HG02981 (cell line): ENCODE measurements at regions not wholly inside any gene's neighbourhood (a gene's known extent, or its start where the extent isn't known, plus 50 kb on each side); places are given as distances from the start of the nearest gene placed in this dataset.
"Not testable (repeated sequence)": the region's sequence is repeated elsewhere in the genome, so short reads cannot be mapped to it uniquely, and the experiment has no call there.

Source experiments
- ATAC-seq: cut with Tn5 transposase; IDR thresholded peaks from one replicate; pipeline ENCODE4 v1.9.1; 2021; ENCODE audit warnings: mild to moderate bottlenecking, moderate library complexity; ENCODE audit not compliant: unreplicated experiment

DNA sequence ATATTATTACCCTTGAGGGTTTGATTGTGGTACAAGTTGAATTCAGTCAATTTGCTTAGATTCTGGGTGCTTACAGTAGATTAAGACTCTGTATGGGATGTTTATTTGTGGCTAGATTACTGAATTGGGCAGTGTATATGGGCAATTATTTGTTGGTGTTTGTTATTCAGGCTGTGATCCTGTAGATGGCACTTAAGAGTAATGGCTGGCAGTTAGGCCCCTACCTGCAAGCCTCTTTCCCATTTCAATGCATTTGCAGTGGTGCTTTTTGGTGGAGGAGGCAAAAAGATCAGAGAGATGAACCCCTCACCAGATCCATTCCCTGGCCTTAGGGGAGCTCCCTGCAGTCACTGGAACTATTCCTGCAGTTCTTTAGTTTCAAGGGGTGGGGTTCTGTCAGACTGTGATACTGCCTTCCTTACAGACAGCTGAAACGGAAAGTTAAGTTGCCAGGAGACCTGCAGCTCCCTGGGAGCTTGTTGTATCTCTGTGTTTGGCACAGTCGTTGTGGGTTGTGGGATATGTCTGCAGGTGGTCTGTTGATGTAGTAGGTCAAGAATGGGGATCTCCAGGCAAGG lies 199.5 kb downstream of the AASDHPPT start:
- ATAC-seq, result no peak

DNA sequence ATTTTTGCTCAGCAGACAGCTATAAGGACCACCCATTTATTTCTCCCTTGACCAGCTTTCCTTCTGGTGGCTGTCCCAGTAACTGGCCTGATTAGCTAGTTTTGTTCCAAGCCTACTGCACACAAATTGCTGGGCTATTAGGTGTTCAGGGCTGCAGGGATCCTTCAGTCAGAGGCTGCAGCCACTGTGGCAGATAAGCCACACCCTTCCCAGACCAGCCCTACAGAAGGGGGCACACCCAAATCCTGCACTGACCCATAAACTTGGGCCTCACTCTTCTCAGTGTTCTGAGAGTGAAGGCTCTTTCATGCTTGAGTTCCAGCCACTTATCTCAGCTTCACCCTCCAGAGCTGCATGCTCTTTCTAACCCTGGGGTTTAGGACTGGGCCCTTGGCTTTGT lies 200.0 kb downstream of the AASDHPPT start:
- no peak for ATAC-seq

DNA sequence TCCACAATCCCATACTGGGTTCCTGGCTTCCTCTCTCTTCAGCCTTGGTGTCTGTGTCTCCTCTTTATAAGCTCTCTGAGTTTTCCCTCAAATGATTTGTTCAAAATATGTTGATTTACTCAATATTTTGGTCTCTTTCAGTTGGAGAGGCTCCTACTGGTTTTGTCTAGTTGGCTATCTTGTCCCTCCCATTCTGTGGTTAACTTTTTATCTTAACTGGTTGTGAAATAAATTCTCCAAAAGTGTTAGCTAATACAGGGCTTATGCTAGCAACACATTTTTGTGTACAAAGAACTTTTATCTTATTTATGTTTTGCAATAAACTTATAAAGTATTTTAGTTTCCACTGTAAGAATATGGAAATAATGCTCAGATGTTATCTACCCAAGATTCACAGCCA lies 200.9 kb downstream of the AASDHPPT start:
- ATAC-seq, result no peak

DNA sequence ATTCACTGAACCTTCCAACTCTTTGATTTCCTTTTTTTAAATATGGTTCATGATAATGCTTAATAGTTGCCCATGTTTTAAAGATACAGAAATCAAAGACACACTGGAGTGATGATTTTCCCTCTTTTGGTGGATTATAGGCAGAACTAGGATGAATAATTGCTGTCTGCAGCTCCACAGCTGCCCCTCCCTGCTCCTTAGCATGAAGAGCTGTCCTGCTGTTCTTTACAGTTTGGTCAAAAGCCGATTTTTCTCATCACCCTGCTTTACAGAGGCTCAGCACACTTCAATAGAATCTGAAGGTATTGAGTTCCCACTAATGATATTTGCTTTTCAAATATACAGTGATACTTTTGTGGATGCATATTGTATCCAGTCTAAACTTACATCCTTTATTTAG lies 202.6 kb downstream of the AASDHPPT start:
- no peak for ATAC-seq

DNA sequence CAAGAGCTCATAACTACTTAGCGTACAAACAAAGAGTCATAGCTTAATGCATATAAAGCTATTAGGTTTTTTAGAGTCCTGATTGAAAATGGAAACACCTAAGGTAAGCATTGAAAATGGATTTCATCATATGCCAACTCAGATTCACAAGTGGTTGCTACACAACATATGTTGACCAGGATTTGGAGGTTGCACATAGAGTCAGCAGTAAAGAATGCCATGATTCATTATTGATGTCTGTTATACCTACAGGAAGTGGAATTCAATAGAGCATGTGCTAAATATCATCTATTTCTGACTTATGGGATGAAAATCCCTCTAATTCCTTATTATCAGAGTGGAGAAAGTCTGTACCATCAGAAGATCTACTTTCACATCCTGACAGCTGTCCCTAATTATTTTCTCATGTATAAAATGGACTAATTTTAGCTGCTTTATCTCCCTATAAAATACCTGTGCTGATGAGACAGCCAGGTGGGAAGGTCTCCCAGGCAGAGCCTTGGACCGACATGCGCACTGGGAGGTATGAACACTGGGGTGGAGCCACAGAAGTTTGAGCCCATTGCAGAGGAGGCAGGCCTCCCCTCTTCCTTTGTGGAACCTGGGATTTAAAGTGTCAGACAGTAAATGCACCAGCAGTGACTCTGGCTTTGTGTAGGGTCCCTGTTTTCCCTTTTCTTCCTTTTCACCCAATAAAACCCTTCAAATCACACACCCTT lies 204.2 kb downstream of the AASDHPPT start:
- ATAC-seq, result no peak

DNA sequence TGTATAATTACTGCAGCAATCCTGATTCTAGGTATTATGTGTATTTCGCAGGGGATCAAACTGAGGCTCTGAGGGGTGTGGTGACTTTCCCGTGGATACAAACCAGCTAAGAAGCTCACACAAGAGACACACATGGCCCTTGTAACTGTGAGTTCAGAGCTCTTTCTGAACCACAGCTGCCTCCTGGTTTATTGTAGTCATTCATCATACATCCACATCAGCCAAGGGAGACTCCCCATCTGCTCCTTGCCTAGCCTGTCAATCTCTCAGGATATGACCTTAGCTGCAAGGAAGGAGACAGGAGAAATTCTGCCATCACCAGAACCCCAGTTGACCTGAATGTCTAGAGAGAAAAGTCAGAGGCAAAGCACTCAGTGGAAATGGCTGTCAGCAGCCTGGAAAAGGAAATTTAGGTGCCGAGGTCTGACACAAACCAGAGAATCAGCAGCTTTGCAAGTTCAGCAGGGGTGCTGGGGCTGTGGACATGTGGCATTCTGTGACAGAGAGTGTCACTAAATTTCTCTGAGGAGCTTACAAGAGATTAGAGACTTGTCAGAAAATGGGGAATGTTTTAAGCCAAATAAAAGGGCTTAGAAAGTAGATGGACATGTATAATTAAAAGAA lies 209.5 kb downstream of the AASDHPPT start:
- no peak for ATAC-seq

DNA sequence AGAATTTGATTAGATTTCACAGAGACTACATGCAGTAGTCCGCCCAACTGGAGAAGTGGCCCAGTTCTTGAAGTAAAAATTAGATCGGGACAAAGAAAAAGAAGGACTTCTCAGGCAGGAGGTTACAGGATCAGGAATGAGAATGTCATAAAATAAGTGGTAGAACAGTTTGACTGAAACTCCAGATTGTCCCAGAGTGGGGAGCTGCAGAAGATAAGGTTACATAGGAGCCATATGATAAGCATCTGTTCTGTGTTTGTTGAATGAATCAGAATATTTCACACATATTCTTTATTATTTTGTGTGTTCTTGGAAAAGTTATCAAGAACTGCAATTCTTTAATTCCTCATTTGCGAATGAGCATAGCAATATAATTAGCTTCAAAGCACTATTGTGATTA lies 210.6 kb downstream of the AASDHPPT start:
- ATAC-seq, result no peak

DNA sequence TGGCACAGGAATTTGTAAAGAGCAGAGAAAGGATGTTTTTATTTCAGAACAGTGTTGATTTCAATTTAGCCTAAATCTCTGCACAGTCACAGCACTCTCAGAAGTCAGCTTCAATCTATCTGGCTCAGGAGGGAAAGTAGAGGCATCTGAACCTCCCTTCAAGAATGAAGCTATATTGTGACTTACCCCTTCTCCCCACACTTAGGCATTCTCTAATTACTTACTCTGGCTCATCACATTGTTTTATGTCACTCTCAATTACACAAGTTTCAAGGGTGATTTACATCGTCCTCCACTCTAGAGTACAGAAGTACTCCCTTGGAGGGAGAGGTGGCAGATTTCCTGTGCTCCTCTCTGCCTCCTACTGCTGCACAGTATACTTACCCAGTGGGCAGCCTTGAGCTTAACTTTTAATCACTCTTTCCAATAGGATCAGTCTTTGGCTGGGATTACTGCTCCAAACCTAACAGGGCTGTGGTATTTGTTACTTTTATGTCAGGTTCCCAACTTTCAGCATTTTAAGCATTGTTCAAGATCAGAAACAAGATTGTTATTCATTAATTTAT lies 211.4 kb downstream of the AASDHPPT start:
- ATAC-seq, result no peak

DNA sequence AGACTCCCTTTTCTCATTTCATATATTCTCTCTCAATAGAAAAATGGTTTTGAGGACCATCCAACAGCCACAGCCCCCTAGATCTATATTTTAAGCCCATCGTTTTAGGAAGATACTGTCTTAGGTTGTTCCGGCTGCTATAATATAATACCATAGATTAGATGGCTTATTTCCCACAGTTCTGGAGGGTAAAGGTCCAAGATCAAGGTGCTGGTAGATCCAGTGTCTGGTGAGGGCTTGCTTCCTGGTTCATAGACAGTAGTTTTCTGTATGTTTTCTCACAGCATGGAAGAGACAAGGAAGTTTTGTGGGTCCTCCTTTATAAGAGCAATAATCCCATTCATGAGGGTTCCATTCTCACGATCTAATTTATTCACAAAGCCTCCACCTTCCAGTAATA lies 215.1 kb downstream of the AASDHPPT start:
- ATAC-seq, result no peak

DNA sequence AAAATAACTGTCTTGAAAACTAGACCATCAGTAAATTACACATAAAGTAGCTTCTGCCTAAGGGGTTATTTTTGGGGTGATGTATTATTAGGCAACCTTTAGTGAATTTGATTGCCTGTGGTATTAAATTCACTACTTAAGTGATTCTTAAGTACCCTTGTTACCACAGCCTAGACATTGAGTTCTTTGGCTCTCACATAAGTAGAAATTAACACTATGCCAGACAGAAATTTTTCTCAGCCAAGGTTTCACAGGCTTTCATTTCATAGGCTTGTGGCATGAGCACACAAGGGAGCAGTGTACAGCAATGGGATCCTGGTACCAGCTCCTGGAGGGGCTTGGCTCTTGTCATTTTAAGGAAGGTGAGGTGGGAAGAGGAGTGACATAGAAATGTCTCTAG lies 218.5 kb downstream of the AASDHPPT start:
- no peak for ATAC-seq

DNA sequence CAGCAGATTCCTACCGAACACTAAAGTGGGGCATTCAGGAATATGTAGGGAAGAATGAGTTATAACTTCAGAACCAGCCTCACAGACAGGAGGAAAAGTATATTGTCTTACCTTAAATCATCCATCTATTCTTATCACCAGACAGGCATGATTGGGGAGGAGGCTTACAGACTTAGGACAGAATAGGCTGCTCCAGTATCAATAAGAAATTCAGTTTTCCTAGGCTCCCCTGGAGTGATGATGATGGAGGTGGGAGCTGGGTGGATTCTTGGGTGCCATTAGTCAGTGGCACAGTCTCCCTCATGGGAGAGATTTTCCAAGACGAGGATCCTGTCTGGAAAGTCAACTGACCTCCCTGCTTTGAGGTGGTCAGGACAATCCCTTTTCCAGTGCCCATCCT lies 225.0 kb downstream of the AASDHPPT start:
- no peak for ATAC-seq

DNA sequence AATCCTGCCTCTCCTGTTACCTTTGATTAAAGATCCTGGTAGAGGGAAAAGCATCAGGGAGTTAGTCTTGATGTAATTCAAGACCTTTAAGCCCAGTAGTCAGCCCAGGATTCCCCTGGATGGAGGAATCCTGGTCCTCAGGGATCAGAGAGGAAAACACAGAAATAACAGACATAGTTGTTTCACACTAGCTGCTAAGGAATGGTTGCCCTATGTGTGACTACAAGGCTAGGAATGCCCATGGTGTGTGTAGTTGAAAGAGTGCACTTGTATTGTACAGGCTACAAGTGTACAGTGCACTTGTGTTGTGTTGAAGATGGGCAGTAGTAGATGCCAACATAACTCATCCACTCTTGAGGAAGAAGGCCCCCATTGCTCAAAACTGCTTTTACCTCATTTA lies 226.8 kb downstream of the AASDHPPT start:
- no peak for ATAC-seq

DNA sequence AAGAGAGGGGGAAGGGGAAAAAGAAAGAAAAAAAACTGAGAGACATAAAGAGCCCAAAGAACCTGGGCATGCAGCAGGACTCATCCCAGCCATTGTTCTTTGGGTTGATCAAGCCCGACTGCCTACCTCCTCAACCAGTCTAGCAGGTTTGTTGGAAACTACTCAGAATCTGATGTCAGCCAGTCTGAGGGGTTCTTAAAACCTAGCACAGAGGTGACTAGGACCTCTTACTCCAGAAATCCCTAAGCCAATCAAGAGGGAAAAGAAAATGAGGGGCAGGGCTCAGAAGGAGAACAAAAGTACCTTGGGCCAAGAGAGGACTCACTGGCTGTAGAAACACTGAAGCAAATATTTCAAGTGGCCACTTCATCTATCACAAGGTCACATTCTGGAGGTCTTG lies 228.0 kb downstream of the AASDHPPT start:
- no peak for ATAC-seq

DNA sequence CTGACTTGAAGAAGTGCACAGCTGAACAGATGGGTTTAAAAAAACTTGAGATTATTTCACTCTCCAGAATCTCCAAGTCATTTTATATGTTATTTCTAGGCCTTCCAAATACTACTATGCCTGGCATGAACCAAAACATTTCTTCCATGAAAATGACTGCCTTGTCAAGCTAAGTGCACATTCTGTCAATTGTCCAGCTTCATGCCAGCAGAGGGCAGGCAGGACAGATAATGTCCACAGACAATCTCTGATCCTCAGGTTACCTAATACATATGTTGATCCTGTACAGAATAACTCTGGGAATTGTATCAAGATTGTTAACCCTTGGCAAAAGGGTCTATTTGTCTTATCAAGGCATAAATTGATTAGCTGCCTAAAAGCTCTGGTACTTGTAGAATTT lies 229.5 kb downstream of the AASDHPPT start:
- no peak for ATAC-seq

DNA sequence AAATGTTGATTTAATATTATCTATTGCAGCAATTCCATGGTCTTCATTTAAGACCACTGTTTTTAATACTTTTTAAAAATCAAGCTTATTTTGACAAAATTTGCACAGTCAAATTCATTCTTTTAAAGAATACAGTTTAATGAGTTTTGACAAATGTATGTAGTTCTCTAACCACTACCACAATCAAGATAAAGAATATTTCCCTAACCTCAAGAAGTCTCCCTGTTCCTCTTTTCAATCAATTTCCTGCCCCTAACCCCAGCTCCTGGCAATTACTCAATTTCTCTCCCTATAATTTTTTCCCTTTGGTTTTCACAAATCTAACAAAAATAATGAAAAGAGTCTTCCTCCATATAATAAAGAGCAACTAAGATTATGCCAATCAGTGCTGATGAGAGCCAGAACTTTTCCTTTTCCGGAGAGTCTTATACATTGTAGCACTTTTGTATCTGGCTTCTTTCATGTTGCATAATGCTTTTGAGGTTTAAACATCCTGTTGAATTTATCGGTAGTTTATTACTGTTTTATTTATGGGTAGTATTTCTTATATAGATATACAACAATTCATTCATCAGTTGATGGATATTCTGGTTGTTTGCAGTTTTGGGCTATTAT lies 231.7 kb downstream of the AASDHPPT start:
- ATAC-seq, result no peak

DNA sequence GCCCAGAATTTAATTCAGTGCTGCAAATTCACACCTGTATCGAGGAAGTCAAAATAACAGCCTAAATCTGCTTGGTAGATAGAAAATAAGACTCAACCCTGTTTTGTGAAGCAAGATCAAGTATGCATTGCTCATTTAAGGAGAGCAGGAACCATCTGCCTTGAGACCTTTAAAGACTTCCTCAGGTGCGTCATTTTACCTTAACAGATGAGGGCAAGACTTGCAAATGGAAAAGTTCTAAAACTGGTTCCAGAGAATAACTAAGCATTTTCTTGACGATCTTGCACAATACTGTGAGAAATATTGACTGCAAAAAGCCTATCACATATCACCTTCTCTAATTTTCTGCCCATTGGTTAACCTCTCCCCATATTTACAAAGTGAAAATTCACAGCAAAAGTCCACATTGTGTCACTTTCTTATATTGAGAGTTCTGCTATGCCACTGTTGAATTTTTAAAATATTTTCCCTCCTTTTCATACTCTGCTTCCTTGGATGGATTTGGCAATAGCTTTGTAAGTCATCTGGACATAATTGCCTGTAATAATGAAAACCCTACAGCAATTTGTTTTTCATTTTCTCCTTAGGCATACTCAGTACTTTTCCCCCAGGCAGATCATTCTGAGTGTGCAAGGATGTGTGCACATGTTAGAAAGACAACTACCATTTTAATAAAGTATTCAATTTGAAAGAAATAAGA lies 234.2 kb downstream of the AASDHPPT start:
- no peak for ATAC-seq

DNA sequence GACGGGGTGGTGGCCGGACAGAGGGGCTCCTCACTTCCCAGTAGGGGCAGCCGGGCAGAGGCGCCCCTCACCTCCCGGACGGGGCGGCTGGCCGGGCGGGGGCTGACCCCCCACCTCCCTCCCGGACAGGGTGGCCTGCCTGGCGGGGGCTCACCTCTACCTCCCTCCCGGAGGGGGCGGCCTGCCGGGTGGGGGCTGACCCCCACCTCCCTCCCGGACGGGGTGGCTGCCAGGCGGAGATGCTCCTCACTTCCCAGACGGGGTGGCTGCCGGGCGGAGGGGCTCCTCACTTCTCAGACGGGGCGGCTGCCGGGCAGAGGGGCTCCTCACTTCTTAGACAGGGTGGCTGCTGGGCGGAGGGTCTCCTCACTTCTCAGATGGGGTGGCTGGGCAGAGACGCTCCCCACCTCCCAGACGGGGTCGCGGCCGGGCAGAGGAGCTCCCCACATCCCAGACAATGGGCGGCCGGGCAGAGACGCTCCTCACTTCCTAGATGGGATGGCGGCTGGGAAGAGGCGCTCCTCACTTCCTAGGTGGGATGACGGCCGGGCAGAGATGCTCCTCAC lies 239.8 kb downstream of the AASDHPPT start:
- ATAC-seq, result not testable (repeated sequence)

DNA sequence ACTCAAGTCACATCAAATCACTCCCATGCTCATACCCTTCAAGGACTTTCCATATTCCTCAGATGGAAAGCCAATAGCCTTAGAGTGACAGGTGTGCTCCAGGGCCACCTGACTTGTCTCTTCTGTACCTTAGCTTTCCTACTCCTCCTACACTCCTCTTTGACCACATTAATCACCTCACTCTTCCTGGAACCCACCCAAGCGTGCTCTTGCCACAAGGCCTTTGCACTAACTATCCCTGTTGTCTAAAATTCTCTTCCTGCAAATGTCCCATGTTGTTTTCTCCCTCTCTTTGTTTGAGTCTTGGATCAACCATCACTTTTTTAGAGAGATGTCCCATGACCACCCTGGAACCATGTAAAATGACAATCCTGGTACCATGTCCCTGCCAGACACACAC lies 244.1 kb downstream of the AASDHPPT start:
- no peak for ATAC-seq

DNA sequence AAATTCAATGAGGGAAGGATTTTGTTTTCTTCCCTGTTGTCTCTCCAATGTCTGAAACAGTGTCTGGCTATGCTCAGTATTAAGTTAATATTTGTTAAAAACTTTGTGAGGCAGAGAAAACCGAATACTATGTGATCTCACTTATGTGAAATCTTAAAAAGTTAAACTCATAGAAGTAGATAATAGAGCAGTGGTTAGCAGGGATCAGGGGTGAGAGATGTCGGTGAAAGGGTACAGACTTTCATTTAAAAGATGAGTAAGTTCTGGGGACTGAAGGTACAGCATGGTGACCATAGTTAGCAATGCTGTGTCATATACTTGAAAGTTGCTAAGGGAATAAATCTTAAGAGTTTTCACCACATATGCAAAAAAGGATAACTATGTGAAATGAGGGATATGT lies 244.6 kb downstream of the AASDHPPT start:
- ATAC-seq, result no peak

DNA sequence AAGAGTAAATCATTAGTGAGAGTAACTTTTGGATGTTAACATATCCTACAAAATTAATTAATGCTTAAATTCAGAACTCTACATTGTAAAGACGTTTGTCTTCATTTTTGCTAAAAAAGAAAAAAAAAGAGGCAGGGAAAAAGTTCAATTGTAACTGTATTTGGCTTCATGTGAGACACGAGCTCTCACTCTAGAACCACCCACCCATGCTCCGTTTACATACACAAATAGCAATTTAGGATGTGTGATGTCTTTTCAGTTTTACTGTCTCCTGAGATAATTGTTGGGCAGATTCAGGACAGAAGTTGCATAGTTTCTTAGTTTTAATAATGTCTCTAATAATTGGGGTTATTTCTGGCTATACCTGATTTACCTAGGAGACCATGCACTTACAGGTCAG lies 248.6 kb downstream of the AASDHPPT start:
- ATAC-seq, result no peak

DNA sequence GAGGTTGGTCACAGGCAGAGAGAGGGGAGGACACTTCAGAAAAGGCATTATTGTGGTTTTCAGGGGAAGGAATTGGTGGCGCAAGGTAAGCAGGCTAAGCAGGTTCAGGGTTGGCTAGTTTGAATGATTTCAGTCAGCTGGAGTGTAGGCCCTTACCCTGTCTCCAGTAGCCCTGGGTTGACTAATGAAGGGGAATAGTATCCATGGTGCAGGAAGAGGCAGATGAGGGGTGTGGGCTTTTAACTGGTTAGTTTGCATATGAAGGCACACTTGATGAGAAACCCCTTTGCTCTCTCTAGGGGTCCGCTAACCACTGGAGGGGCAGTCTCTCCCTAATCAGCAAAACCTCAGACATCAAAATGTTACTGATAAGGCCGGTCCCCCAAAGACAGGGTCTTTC lies 249.7 kb downstream of the AASDHPPT start:
- no peak for ATAC-seq
